SK-N-MC (cell line): ENCODE measurements at regions not wholly inside any gene's neighbourhood (a gene's known extent, or its start where the extent isn't known, plus 50 kb on each side); places are given as distances from the start of the nearest gene placed in this dataset.

Experiments used
- EZH2 ChIP-seq: fragments of 200-600 bp; sonication (generic); IDR thresholded peaks from one replicate; pipeline ENCODE4 v1.6.1; 2017; ENCODE audit warnings: antibody characterized with exemption
- POLR2AphosphoS5 ChIP-seq: IDR thresholded peaks from 2 replicates; pipeline ENCODE4 v1.6.1; 2012; ENCODE audit warnings: mild to moderate bottlenecking, low read depth, low read length, borderline replicate concordance

DNA sequence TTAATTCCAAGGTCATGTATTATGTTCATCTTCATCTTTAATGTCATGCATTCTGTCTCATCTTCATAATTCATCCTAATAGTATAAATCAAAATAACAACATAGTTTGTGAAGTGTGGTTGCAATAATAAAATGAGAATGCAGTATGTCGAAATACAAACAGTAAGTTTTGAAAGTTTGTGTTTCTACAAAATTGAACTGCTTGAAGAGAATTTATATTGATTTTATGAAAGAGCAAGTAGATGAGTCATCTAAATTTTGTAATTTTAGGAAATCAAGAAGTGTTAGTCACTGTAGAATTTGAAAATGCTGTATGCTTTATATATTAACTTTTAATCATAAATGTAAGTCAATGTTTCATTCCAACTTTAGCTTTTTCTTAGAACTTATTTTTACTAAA is 190.5 kb upstream of the PPP1R3A start:
- TF ChIP-seq POLR2AphosphoS5: no peak
- TF ChIP-seq EZH2: no peak
